Hepatocyte (in vitro differentiated cells): ENCODE measurements at regions not wholly inside any gene's neighbourhood (a gene's known extent, or its start where the extent isn't known, plus 50 kb on each side); places are given as distances from the start of the nearest gene placed in this dataset.

Experiments used
- DNase-seq: peaks from one replicate; pipeline ENCODE4 v3.0.0-alpha.2; 2016; ENCODE audit warnings: low spot score
- H2AFZ ChIP-seq: fragments of 200-600 bp; sonication (generic); 2 replicates; pipeline ENCODE4 v1.6.0; 2016; ENCODE audit warnings: antibody characterized with exemption, mild to moderate bottlenecking
- H3K27ac ChIP-seq: fragments of 200-600 bp; sonication (generic); 2 replicates; pipeline ENCODE4 v1.5.1; 2016; ENCODE audit warnings: mild to moderate bottlenecking
- H3K27me3 ChIP-seq: fragments of 200-600 bp; sonication (generic); 2 replicates; pipeline ENCODE4 v1.6.1; 2016
- H3K36me3 ChIP-seq: fragments of 200-600 bp; sonication (generic); replicated peaks from 2 replicates; pipeline ENCODE4 v1.5.1; 2016; ENCODE audit warnings: low read depth; ENCODE audit not compliant: insufficient read depth
- H3K4me1 ChIP-seq: fragments of 200-600 bp; sonication (generic); 2 replicates; pipeline ENCODE4 v1.5.1; 2016; ENCODE audit warnings: mild to moderate bottlenecking, moderate library complexity; ENCODE audit not compliant: insufficient read depth
- H3K4me2 ChIP-seq: fragments of 200-600 bp; sonication (generic); 2 replicates; pipeline ENCODE4 v1.6.0; 2016
- H3K4me3 ChIP-seq: fragments of 200-600 bp; sonication (generic); 2 replicates; pipeline ENCODE4 v1.5.1; 2016; ENCODE audit warnings: mild to moderate bottlenecking
- H3K79me2 ChIP-seq: fragments of 200-600 bp; sonication (generic); 2 replicates; pipeline ENCODE4 v1.6.0; 2017; ENCODE audit warnings: mild to moderate bottlenecking
- H3K9me2 ChIP-seq: fragments of 200-600 bp; sonication (generic); replicated peaks from 2 replicates; pipeline ENCODE4 v1.6.0; 2017; ENCODE audit warnings: mild to moderate bottlenecking; ENCODE audit not compliant: insufficient read depth
- H3K9me3 ChIP-seq: fragments of 200-600 bp; sonication (generic); 2 replicates; pipeline ENCODE4 v1.5.1; 2016; ENCODE audit warnings: low read depth, mild to moderate bottlenecking
- H4K20me1 ChIP-seq: fragments of 200-600 bp; sonication (generic); 2 replicates; pipeline ENCODE4 v1.6.0; 2016; ENCODE audit warnings: mild to moderate bottlenecking; ENCODE audit not compliant: insufficient read depth, poor library complexity, severe bottlenecking
- EZH2 ChIP-seq: fragments of 200-600 bp; sonication (generic); IDR thresholded peaks from 2 replicates; pipeline ENCODE4 v1.6.1; 2016; ENCODE audit warnings: antibody characterized with exemption, mild to moderate bottlenecking, borderline replicate concordance
- EZH2phosphoT487 ChIP-seq: fragments of 200-600 bp; sonication (generic); IDR thresholded peaks from one replicate; pipeline ENCODE4 v1.6.1; 2018; ENCODE audit warnings: antibody characterized with exemption, mild to moderate bottlenecking, low read depth, moderate library complexity; ENCODE audit not compliant: unreplicated experiment, severe bottlenecking
- WGBS: methylation state at CpG from one replicate; pipeline ENCODE4 v1.1.6; 2016; ENCODE audit warnings: low lambda C conversion rate; ENCODE audit errors: missing lambda C conversion rate; 5-methylcytosine and 5-hydroxymethylcytosine counted together
- TF ChIP-seq, protein P1 (sequence below): fragments of 200-600 bp; sonication (generic); IDR thresholded peaks from 2 replicates; pipeline ENCODE4 v1.5.1; 2016; ENCODE audit warnings: antibody characterized with exemption, mild to moderate bottlenecking; ENCODE audit not compliant: poor library complexity

DNA sequence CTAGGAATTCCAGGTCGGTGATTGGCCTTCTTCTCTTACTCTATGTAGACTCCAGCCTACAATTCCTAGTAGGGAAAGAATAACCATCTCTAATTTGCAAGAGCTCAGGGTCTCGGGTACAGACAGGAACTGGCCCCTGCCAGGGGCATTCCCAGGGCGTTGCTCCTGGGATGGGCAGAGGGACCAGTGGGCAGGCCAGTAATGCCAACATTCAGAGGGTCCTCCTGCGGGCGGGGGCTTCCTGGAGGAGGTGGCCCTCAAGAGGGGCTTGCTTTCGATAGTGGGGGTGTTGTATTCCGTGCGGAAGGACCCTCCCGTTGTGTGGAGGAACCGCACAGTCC lies 94.3 kb upstream of the PRNP start:
- no peaks in the 10 kb centered on the region for H3K9me3 ChIP-seq
- H3K4me1 ChIP-seq = peaks cover 14% of the 10 kb centered on the region
- H2AFZ ChIP-seq = no peak overlapping the region
- H3K9me2 ChIP-seq = no peaks in the 10 kb centered on the region
- no peak overlapping the region for H3K4me3 ChIP-seq
- DNase-seq = no peak
- no peaks in the 10 kb centered on the region for H3K36me3 ChIP-seq
- H3K27ac ChIP-seq = peak overlapping the region; percentile 54
- peak overlapping the region; percentile 78 for H3K4me2 ChIP-seq
- no peaks in the 10 kb centered on the region for H4K20me1 ChIP-seq
- no peaks in the 10 kb centered on the region for H3K79me2 ChIP-seq
- no peak for TF ChIP-seq EZH2phosphoT487
- TF ChIP-seq, protein P1, sequence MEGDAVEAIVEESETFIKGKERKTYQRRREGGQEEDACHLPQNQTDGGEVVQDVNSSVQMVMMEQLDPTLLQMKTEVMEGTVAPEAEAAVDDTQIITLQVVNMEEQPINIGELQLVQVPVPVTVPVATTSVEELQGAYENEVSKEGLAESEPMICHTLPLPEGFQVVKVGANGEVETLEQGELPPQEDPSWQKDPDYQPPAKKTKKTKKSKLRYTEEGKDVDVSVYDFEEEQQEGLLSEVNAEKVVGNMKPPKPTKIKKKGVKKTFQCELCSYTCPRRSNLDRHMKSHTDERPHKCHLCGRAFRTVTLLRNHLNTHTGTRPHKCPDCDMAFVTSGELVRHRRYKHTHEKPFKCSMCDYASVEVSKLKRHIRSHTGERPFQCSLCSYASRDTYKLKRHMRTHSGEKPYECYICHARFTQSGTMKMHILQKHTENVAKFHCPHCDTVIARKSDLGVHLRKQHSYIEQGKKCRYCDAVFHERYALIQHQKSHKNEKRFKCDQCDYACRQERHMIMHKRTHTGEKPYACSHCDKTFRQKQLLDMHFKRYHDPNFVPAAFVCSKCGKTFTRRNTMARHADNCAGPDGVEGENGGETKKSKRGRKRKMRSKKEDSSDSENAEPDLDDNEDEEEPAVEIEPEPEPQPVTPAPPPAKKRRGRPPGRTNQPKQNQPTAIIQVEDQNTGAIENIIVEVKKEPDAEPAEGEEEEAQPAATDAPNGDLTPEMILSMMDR = no peak
- no peak for TF ChIP-seq EZH2
- WGBS = 78% methylated on average over 10 of the region's 10 CpGs
- H3K27me3 ChIP-seq = no peaks in the 10 kb centered on the region

- 79% methylated on average over 5 of the region's 5 CpGs for WGBS
- no peak overlapping the region for H3K4me2 ChIP-seq
- TF ChIP-seq, protein P1 = no peak
- TF ChIP-seq EZH2phosphoT487 = no peak
- no peak for TF ChIP-seq EZH2
Observed at GRCh38 chr20:4585758-4586157, 100.5 kb upstream of the PRNP start.

DNA sequence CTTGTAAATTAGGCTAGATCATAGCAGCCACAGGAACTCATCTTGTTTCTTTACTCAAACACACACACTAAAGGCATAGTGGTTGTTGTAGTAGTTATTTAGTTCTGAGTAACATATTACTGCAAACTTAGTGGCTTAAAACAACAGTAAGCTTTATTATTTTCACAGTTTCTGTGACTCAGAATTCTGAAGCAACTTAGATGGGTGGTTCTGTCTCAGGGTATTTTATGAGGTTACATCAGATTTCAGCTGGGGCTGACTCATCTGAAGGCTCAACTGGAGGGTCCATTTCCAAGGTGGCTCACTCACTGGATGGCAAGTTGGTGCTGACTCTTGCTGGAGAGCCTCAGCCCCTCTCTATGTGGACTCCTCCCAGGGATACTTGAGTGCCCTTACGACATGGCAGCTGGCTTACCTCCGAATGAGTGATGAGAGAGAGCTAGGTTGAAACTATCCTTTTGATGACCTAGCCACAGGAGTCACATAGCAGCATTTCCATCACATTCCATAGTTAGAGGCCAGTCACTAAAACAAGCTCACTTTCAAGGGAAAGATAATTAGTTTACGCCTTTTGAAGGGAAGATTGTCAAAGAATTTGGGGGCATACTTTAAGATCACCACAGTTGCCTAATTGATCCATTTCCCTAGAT lies 101.0 kb upstream of the PRNP start:
- Histone ChIP-seq H3K27me3 (no peaks in the 10 kb centered on the region), H3K36me3 (no peaks in the 10 kb centered on the region), H3K79me2 (no peaks in the 10 kb centered on the region), H2AFZ (no peak overlapping the region), H3K4me1 (no peaks in the 10 kb centered on the region), H3K4me3 (no peak overlapping the region), H3K9me3 (no peaks in the 10 kb centered on the region), H4K20me1 (no peaks in the 10 kb centered on the region), H3K27ac (no peak overlapping the region), H3K4me2 (no peak overlapping the region), H3K9me2 (no peaks in the 10 kb centered on the region)
- 94% methylated on average over 3 of the region's 3 CpGs for WGBS
- DNase-seq = no peak
- TF ChIP-seq EZH2phosphoT487 (no peak), EZH2 (no peak)
- TF ChIP-seq, protein P1 = no peak

More at GRCh38 chr20:4585758-4586157, 100.5 kb upstream of the PRNP start:
- H4K20me1 ChIP-seq = no peaks in the 10 kb centered on the region
- no peaks in the 10 kb centered on the region for H3K9me3 ChIP-seq
- no peaks in the 10 kb centered on the region for H3K79me2 ChIP-seq
- no peaks in the 10 kb centered on the region for H3K27me3 ChIP-seq
- no peak overlapping the region for H3K4me3 ChIP-seq
- no peaks in the 10 kb centered on the region for H3K4me1 ChIP-seq
- no peaks in the 10 kb centered on the region for H3K36me3 ChIP-seq
- no peak overlapping the region for H3K27ac ChIP-seq
- no peak for DNase-seq
- no peak overlapping the region for H2AFZ ChIP-seq
- H3K9me2 ChIP-seq = no peaks in the 10 kb centered on the region

- no peak overlapping the region for H3K4me2 ChIP-seq
- H3K27me3 ChIP-seq = no peaks in the 10 kb centered on the region
- H3K36me3 ChIP-seq = no peaks in the 10 kb centered on the region
- H2AFZ ChIP-seq = no peak overlapping the region
- H4K20me1 ChIP-seq = no peaks in the 10 kb centered on the region
- DNase-seq = no peak
- H3K4me1 ChIP-seq = no peaks in the 10 kb centered on the region
- H3K79me2 ChIP-seq = no peaks in the 10 kb centered on the region
- H3K9me2 ChIP-seq = no peaks in the 10 kb centered on the region
- no peak overlapping the region for H3K4me3 ChIP-seq
- H3K27ac ChIP-seq = no peak overlapping the region
- TF ChIP-seq EZH2phosphoT487 (no peak), EZH2 (no peak)
- TF ChIP-seq, protein P1 = no peak
- WGBS = 100% methylated on average over 1 of the region's 1 CpG
- no peaks in the 10 kb centered on the region for H3K9me3 ChIP-seq
Observed at GRCh38 chr20:4584510-4584909, 101.7 kb upstream of the PRNP start.
